B cell (primary cell): ENCODE measurements at regions not wholly inside any gene's neighbourhood (a gene's known extent, or its start where the extent isn't known, plus 50 kb on each side); places are given as distances from the start of the nearest gene placed in this dataset.

Experiments
- ATAC-seq: fragments of 200-7000 bp; cut with Tn5 transposase; one replicate; pipeline ENCODE4 v1.10.0; 2021; ENCODE audit warnings: low read depth, mild to moderate bottlenecking, moderate number of reproducible peaks, moderate library complexity
- CTCF ChIA-PET: fragments of 350-600 bp; sonication (Branson Sonifier 250); formaldehyde crosslinking; loops from one replicate; lab custom pipeline; 2021; ENCODE audit warnings: antibody characterized with exemption, inconsistent platforms; lab: Charles Lee
- POLR2A ChIA-PET: fragments of 350-600 bp; sonication (Branson Sonifier 250); formaldehyde crosslinking; loops from one replicate; lab custom pipeline; 2021; ENCODE audit warnings: antibody characterized with exemption; lab: Charles Lee
- DNase-seq: peaks from one replicate; pipeline ENCODE4 v3.0.0; 2013
- H2AFZ ChIP-seq: 2 replicates; pipeline ENCODE4 v1.6.1; 2012; ENCODE audit warnings: mild to moderate bottlenecking, low read depth, low read length; ENCODE audit not compliant: insufficient read depth, poor library complexity, severe bottlenecking
- H3K27ac ChIP-seq, 2 donors: 1 replicate in 1 of 2; 2 replicates in 1 of 2; pipeline ENCODE4 v1.5.1; 2012 to 2013; ENCODE audit warnings: low read length in 2 of 2, mild to moderate bottlenecking in 2 of 2, moderate library complexity in 1 of 2
- H3K27me3 ChIP-seq, 4 experiments: fragments of 200-600 bp in 1 of 4; sonication (generic) in 1 of 4; replicated peaks in 1 of 4; 1 replicate in 2 of 4; 2 replicates in 2 of 4; pipeline versions ENCODE4 v1.6.1 to v1.7.0; 2013 to 2016; ENCODE audit warnings: low read length in 3 of 4, mild to moderate bottlenecking in 2 of 4, mixed read lengths in 1 of 4, moderate library complexity in 1 of 4; ENCODE audit not compliant: insufficient read depth in 4 of 4, control insufficient read depth in 3 of 4; ENCODE audit errors: control extremely low read depth in 1 of 4
- H3K36me3 ChIP-seq, 2 experiments: replicated peaks in 1 of 2; 1 replicate in 1 of 2; 2 replicates in 1 of 2; pipeline versions ENCODE4 v1.6.1 to v1.7.1; 2013; ENCODE audit warnings: low read length in 1 of 2; ENCODE audit not compliant: insufficient read depth in 2 of 2, control insufficient read depth in 1 of 2; ENCODE audit errors: control extremely low read depth in 1 of 2, extremely low read depth in 1 of 2
- H3K4me1 ChIP-seq, 2 donors: fragments of 200-600 bp in 1 of 2; sonication (generic) in 1 of 2; 1 replicate in 1 of 2; 2 replicates in 1 of 2; pipeline versions ENCODE4 v1.5.1 to v1.6.1; 2013 to 2017; ENCODE audit warnings: low read length in 2 of 2; ENCODE audit not compliant: control insufficient read depth in 2 of 2, insufficient read depth in 2 of 2
- H3K4me2 ChIP-seq: replicated peaks from 2 replicates; pipeline ENCODE3; 2012; ENCODE audit warnings: mild to moderate bottlenecking, low read depth, low read length; ENCODE audit not compliant: poor library complexity, severe bottlenecking
- H3K4me3 ChIP-seq, 5 experiments: fragments of 200-600 bp in 1 of 5; sonication (generic) in 1 of 5; 1 replicate in 3 of 5; 2 replicates in 2 of 5; pipeline versions ENCODE4 v1.5.1 to v1.7.0; 2011 to 2016; ENCODE audit warnings: low read length in 4 of 5, mild to moderate bottlenecking in 4 of 5, low read depth in 2 of 5, control low read depth in 1 of 5, moderate library complexity in 1 of 5; ENCODE audit not compliant: insufficient read depth in 1 of 5; ENCODE audit errors: control extremely low read depth in 1 of 5, extremely low read depth in 1 of 5
- H3K79me2 ChIP-seq: fragments of 200-600 bp; sonication (generic); one replicate; pipeline ENCODE4 v1.6.0; 2016; ENCODE audit warnings: low read length; ENCODE audit not compliant: control insufficient read depth, insufficient read depth
- H3K9ac ChIP-seq: fragments of 200-600 bp; sonication (generic); 2 replicates; pipeline ENCODE4 v1.6.1; 2017; ENCODE audit warnings: mild to moderate bottlenecking, low read length, moderate library complexity
- H3K9me3 ChIP-seq, 3 donors: one replicate each; pipeline versions ENCODE4 v1.6.1 to v1.7.1; 2013; ENCODE audit warnings: low read length in 2 of 3; ENCODE audit not compliant: control insufficient read depth in 2 of 3, insufficient read depth in 1 of 3; ENCODE audit errors: control extremely low read depth in 1 of 3
- H4K20me1 ChIP-seq: 2 replicates; pipeline ENCODE4 v1.6.0; 2012; ENCODE audit warnings: mild to moderate bottlenecking, low read length; ENCODE audit not compliant: insufficient read depth, control insufficient read depth, poor library complexity, severe bottlenecking
- H3K27ac Mint-ChIP-seq: one replicate; pipeline ENCODE4 v1.8.0; 2021; ENCODE audit warnings: mixed read lengths
- H3K27me3 Mint-ChIP-seq: one replicate; pipeline ENCODE4 v1.8.0; 2021; ENCODE audit warnings: mixed read lengths
- H3K4me1 Mint-ChIP-seq: one replicate; pipeline ENCODE4 v1.8.0; 2021; ENCODE audit warnings: mixed read lengths
- H3K4me3 Mint-ChIP-seq: one replicate; pipeline ENCODE4 v1.8.0; 2021; ENCODE audit warnings: mixed read lengths
- H3K9me3 Mint-ChIP-seq: one replicate; pipeline ENCODE4 v1.8.0; 2022; ENCODE audit warnings: mixed read lengths; ENCODE audit not compliant: insufficient read depth
- CTCF ChIP-seq: fragments of 200-600 bp; IDR thresholded peaks from one replicate; pipeline ENCODE4 v1.8.0; 2022; ENCODE audit warnings: antibody characterized with exemption, mild to moderate bottlenecking
- EZH2 ChIP-seq: IDR thresholded peaks from 2 replicates; pipeline ENCODE4 v1.6.1; 2012; ENCODE audit warnings: borderline replicate concordance, low read depth, mild to moderate bottlenecking, moderate library complexity, low read length; ENCODE audit not compliant: insufficient read depth, poor library complexity, severe bottlenecking
- WGBS: methylation state at CpG from one replicate; pipeline ENCODE4 v1.1.5; 2013; ENCODE audit warnings: missing lambda C conversion rate; ENCODE audit not compliant: insufficient coverage; 5-methylcytosine and 5-hydroxymethylcytosine counted together
- intact Hi-C: fragments of 100-400 bp; cut with micrococcal nuclease; formaldehyde crosslinking; loops from one replicate; pipeline ENCODE4 v1.10.0; 2022

- TF ChIP-seq EZH2: no peak
- no peak for ATAC-seq
- H3K79me2 ChIP-seq: no peaks in the 10 kb centered on the region
Measured at GRCh38 chr2:220296174-220296573, 668.7 kb downstream of the SLC4A3 start.

GRCh38 chr2:220297093-220297492 lies 669.7 kb downstream of the SLC4A3 start:
- Histone ChIP-seq H3K9ac (no peak overlapping the region), H3K36me3 (no peaks in the 10 kb centered on the region), H3K4me3 (no peak overlapping the region), H3K79me2 (no peaks in the 10 kb centered on the region), H3K9me3 (peaks cover 0 to 2% (median 0%) of the 10 kb centered on the region in 3 donors), H3K4me1 (no peaks in the 10 kb centered on the region), H2AFZ (no peak overlapping the region), H3K27ac (no peak overlapping the region), H4K20me1 (no peaks in the 10 kb centered on the region), H3K27me3 (no peaks in the 10 kb centered on the region), H3K4me2 (no peak overlapping the region)
- no peak for DNase-seq
- no peak overlapping the region for H3K27ac Mint-ChIP-seq
- WGBS: no CpG with 5 or more reads among the region's 2 CpGs
- H3K27me3 Mint-ChIP-seq: no peaks in the 10 kb centered on the region
- H3K4me3 Mint-ChIP-seq: no peak overlapping the region
- no peaks in the 10 kb centered on the region for H3K9me3 Mint-ChIP-seq
- intact Hi-C loops: no loop called here
- ATAC-seq: no peak
- no peaks in the 10 kb centered on the region for H3K4me1 Mint-ChIP-seq
- ChIA-PET POLR2A (no interaction called here), CTCF (no interaction called here)
- no peak for TF ChIP-seq CTCF
- no peak for TF ChIP-seq EZH2

More at GRCh38 chr2:220296174-220296573, 668.7 kb downstream of the SLC4A3 start:
- Mint-ChIP-seq H3K27me3 (no peaks in the 10 kb centered on the region), H3K27ac (no peak overlapping the region), H3K9me3 (no peaks in the 10 kb centered on the region), H3K4me3 (no peak overlapping the region), H3K4me1 (no peaks in the 10 kb centered on the region)
- H3K9me3 ChIP-seq: peaks cover 0 to 2% (median 0%) of the 10 kb centered on the region in 3 donors
- H3K4me3 ChIP-seq: no peak overlapping the region
- H3K27ac ChIP-seq: no peak overlapping the region
- H2AFZ ChIP-seq: no peak overlapping the region
- H4K20me1 ChIP-seq: no peaks in the 10 kb centered on the region
- H3K27me3 ChIP-seq: no peaks in the 10 kb centered on the region
- H3K4me1 ChIP-seq: no peaks in the 10 kb centered on the region
- no peaks in the 10 kb centered on the region for H3K36me3 ChIP-seq
- POLR2A ChIA-PET: no interaction called here
- intact Hi-C loops: no loop called here
- no peak overlapping the region for H3K4me2 ChIP-seq
- no CpG with 5 or more reads among the region's 2 CpGs for WGBS
- no peak for DNase-seq
- CTCF ChIA-PET: no interaction called here
- no peak overlapping the region for H3K9ac ChIP-seq
